ENCODE measurements at regions not wholly inside any gene's neighbourhood (a gene's known extent, or its start where the extent isn't known, plus 50 kb on each side); places are given as distances from the start of the nearest gene placed in this dataset.

DNA sequence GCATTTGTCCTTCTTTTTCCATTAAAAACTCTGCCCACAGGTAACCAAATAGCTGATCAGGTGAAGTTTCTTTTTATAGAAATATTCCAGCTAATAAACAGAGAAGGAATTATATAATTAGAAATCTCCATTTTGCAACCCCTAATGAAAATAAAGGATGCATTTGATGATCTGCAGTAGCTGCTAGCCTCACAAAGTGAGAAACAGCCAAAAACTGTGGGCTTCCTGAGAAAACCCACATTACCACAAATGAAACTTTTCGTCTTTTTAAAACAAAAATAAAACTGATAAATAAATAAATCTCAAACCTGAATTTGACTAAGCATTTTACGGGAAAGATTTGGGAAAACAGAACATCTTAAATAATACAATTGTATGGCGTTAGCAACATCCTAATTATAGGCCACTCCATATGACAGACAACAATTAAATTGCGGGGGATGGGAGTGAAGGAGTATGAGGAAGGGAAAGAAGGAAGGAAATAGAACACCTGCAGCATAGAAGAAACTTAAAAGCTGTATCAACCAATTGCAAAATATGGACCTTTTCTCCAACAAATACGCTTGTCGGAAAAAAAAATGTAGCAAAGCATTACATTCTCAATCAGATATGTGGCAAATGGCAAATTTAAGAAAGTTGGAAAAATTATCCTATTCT lies 283.0 kb upstream of the ITGA1 start:
- no peak for DNase-seq

DNA sequence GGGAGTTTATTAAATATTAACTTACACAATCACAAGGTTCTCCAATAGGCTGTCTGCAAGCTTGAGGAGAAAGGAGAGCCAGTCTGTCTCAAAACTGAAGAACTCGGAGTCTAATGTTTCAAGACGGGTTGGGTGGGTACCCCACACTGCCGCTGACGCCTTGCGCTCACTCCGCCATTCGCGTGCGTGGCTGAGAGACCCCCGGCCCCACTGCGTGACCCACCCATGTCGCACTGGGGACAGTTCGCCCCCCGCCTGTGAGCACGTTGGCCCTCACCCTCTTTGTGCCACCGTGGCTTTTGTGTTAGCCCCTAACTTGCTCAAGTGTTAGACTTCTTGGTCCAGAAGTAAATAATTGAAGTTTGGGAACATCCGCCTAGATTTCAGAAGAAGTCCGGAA lies 270.0 kb upstream of the ITGA1 start:
- DNase-seq, result no peak

DNA sequence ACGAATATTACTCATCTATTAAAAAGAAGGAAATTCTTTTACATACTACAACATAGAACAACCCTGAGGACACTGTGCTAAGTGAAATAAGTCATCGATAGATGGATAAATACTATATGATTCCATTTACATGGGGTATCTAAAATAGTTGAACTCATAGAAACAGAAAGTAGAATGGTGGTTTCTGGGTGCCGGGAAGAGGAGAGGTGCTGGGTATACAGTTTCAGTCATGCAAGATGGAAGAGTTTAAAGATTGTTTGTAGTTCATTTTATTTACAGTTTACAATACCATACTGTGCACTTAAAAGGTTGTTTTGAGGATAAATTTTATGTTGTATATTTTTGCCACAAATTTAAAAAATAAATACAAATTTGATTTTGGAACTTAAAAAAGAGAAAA lies 267.5 kb upstream of the ITGA1 start:
- no peak for DNase-seq

DNA sequence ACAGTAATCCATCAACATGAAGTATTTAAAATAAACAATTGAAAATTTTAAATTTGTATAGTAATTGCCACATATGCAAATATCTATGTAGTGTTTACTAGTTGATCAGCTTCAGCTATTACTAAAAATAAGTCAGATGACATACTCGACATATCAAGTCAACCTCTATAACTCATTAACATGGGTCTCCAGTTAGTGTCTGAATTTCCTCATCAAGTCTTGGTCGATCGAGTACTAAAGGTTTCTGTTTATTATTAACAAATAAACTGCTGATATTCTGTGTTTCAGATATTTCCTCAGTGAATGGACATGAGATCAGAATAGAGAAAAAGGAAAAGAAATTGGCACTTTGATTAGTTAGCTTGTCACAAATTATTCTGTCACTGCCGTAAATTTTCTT lies 266.5 kb upstream of the ITGA1 start:
- no peak for DNase-seq

DNA sequence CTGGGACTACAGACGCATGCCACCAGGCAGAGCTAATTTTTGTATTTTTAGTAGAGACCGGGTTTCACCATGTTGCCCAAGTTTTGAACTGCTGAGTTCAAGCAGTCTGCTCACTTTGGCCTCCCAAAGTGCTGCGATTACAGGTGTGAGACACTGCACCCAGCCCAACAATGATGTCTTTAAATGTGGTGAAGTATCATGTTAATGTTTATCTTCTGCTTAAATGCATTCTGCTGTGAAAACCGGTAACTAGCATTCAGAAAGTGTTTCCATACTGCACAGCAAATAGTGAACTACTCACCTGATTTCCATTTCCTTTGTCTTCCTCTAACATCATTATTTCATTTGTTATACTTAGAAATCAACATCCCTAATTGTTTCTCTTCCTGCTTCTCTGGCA lies 264.0 kb upstream of the ITGA1 start:
- DNase-seq, result no peak

DNA sequence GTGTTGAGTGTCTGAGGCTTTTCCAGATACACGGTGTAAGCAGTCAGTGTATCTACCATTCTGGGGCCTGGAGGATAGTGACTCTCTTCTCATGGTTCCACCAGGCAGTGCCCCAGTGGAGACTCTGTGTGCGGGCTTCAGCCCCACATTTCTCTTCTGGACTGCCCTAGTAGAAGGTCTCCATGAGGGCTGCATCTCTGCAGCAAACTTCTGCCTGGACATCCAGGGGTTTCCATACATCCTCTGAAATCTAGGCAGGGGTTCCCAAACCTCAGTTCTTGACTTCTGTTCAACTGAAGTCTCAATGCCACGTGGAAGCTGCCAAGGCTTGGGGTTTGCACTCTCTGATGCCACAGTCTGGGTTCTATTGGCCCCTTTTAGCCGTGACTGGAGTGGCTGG lies 256.6 kb upstream of the ITGA1 start:
- no peak for DNase-seq

DNA sequence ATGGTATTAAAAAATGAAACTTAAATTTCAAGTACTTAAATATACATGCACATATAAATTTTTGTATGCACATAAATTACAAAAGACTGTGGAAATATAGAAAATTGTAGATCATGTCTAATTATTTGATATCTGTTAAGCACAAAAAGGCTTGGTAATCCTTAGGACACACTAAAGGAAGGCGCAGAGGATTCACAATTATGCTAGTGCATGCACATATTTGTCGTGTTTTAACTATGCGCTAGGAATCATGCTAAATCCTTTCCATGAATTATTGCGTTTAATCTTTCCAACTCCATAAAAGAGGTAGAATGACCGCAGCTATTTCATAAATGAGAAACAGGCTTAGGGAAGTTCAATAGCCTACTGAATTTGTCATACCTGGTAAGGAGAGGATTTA lies 244.1 kb upstream of the ITGA1 start:
- no peak for DNase-seq

DNA sequence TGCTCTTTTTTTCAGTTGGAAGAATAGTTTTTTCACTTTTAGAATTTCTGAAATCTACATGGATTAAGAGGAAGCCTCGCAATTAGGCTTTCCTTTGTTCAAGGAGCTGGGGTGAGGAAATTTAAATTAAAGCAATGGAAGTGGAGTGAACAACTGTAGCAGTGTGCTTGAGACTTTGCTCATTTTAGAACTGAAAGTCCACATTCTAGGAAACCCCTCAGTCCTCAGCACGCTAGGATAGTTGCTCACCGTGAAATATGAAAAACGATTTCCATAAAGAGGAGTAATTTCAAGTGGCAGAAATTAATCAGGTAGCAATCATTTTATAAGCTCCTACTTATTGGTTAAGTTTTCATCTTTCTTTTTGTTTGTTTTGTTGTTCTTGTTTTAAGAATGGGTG lies 243.0 kb upstream of the ITGA1 start:
- DNase-seq, result no peak

DNA sequence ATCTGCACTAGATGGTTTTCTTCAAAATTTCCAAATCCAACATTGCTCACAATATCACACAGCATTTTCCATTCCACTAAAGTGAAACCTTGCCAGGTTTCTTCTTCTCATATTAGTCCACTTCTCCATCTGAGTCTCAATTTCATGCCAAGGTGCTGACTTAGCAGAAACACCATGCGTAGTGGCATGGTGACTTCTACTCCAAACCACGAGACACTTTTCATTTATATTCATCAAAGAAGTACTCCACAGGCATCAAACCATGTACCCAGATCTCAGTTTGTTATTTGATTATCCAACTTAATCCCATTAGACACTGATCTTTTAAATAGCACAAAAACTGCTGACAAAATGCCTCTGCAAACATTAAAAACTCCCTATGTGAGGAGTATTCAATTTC lies 233.4 kb upstream of the ITGA1 start:
- DNase-seq, result no peak

DNA sequence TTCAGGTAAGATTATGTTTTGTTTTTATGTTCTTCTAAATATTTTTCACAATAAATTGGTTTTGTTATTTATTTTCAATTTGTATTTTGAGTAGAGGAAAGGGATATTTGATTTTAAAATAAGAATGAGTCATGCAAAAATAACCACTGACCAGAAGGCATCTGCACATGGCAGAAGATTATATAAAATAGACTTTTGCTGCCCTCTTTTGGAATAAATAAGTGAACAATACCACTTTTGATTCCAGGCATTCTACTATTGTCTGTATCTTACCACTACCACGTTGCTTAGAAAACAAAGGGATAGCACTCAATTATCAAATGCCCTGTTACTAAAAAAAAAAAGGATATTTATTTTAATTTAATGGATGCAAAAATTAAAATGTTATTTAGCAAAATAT lies 227.3 kb upstream of the ITGA1 start:
- DNase-seq, result no peak

DNA sequence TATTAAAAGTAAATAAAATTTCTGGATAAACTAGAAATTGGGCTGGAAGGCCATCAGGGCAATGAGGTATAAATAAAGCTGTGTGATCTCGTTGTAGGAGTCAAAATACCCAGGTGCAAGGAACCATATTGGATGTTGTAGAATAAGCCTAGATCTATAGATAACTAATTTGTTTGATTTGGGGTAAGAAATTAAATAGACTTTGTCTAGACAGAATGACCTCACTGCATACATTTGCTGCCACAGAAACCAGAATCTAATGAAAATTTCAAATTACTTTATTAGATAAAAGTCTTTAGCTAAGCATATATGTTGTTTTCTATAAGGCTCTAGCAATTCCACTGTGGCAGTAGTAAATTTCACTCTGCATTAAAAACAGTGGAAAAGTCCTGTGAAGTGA lies 225.2 kb upstream of the ITGA1 start:
- DNase-seq, result no peak

DNA sequence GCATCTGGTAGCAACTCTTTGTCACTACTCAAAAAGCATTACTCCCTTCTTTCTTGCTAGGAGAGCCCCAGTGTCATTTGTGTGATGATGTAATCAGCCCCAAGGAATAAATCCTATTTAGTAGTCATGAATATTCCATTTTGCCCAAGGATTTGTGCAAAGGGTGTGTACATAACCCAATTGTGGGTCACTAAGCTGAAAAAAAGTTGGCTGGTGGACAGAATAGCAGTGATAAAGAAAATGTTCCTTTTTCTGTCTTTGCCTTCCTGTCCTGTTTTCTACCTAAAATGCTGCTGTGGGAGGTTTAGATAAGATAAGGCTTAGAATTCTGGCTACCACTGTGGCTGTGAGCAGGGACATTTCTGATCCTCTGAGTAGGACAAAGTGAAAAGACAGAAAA lies 223.1 kb upstream of the ITGA1 start:
- DNase-seq, result no peak

DNA sequence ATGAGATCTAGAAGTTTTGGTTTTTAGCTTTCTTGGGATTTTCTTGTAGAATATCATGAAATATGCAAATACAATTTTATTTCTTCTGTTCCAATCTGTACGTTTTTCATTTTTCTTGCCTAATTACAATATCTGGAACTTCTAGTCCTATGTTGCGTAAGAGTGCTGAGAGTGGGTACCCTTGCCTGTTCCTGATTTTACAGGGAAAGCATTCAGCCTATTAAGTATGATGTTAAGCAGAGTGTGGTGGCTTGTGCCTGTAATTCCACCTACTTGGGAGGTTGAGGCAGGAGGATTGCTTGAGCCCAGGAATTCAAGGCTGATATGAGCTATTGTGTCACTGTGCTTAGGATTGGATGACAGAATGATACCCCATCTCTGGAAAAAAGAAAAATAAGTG lies 210.2 kb upstream of the ITGA1 start:
- no peak for DNase-seq

DNA sequence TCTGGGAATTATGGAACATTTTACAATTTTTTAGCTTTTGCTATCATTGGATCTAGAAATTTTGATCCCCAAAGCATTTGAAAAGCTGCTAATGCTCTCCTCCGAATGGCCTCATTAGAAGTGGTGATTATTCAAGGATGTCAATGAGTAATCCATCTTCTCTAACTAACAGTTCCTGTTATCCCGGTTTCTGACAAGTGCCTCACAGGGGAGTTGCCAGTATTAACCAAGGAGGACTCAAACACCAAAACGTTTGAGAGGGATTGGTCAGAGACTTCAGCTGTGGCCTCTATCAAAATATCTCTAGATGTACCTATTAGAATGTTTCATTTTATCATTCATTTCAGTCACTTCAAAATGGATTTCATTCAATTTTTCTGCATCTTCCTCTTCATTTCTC lies 208.3 kb upstream of the ITGA1 start:
- DNase-seq, result no peak

DNA sequence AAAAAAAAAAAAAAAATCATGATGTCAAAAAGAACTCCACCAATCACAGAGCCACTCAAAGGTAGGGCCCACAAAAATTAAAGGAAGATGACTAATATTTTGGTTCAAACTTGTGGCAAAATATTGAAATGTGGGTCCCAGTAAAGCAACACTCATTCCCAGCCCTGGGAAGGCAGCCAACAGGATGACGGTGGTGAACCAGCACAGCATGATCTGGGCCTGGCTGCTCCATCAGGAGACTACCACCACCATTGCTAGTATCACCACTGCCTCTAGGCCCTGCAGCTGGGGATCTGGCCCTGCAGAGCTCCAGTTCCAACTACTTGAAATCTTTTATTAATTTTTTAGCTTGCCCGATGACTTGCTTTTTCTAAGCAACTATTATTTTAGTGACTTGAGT lies 206.8 kb upstream of the ITGA1 start:
- no peak for DNase-seq

DNA sequence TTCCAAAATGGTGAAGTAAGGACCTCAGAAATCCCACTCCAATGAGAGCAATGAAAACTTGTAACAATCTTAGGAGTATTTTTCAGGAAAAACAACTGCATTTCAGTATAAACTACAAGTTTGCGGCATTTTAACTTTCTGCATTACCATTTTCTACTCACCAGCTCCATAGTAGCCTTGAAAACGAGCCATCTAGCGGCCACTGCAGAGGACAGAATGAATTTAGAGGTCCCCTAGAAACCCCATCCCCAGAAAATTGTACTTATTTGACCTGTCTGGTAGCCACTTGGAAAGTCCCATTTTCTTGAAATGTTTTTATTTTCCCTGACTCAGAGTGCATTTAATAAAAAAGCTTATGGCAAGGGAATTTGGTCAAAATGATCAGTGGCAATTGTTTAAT lies 205.4 kb upstream of the ITGA1 start:
- no peak for DNase-seq

DNA sequence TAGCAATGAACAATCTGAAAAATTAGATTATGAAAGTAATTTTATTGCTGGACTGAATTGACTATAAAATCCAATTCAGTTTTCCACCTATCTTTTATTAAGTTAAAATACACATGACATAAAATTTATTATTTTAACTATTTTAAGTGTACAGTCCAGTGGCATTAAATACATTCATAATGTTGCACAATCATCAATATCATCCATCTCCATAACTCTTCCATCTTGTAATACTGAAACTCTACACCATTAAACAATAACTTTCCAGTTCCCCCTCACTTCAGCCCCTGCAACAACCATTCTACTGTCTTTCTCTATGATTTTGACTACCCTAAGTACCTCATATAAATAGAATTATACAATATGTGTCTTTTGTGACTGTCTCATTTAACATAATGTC lies 200.6 kb upstream of the ITGA1 start:
- DNase-seq, result no peak

DNA sequence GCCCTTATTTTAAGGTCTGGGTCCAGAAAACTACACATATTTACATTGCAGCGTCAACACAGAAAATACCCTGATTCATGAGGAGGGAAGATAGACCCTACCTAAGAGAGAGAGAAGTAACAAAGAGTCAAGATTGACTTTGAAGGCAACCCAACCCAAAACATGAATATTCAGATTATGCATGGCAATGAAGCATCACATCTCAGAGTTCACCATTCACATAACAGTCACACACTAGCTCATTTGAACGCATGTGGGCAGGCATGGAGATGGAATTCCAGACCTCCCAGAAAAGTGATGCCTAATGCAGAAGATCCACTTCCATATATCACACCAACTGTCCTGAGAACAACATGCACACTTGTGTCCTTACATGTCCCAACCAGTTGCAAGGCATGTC lies 190.1 kb upstream of the ITGA1 start:
- DNase-seq, result no peak

DNA sequence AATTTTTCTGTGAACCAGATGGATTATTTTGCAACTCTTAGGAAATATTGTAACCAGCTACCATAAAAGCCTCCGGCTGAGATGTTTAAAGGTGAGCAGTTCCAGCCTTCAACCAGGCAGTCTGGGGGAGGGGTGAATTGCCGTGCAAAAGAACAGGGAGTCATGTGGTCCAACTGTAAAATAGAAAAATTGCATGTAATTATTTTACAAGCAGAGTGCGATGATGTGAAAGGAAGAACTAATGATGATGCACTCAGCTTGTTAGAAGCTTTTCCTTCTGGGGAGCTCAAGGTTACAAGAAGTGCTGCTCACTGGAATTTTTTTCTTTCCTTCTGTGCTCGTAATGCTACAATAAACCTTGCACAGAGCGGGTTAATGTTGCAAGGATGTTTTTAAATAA lies 188.7 kb upstream of the ITGA1 start:
- DNase-seq, result no peak

DNA sequence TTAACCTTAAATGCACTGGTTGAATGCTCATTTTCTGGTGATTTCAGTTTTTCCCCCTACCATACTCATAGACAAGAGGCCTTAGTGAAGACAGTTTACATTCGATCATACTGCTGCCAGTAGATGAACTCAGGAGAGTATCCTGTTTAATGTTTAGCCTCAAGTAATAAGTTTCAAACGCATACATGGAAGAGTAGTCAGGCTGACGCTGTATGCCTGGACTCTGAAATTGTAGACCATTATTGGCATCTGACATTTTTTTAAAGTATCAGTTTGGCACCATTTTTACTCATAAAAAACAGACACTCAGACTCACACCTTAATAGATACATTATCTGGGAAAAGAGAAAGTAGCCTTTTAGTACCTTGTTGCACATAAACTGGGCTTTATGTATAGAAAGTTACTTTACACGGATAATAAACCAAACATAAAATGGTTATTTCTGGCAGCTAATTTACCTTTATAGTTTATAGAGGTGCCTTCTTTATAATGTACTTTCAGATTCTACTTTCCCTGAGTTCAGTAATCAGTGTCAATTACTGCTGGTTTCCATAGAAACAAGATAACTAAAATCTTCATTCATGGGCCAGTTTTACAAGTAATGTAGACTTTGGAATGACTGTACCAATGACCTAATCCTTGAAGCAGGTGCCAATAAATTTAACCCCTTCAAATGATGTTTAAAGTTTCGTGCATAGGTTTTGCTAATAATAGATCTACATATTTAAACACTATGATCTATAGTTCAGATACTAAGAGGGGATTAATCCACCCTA lies 183.8 kb upstream of the ITGA1 start:
- no peak for DNase-seq

DNA sequence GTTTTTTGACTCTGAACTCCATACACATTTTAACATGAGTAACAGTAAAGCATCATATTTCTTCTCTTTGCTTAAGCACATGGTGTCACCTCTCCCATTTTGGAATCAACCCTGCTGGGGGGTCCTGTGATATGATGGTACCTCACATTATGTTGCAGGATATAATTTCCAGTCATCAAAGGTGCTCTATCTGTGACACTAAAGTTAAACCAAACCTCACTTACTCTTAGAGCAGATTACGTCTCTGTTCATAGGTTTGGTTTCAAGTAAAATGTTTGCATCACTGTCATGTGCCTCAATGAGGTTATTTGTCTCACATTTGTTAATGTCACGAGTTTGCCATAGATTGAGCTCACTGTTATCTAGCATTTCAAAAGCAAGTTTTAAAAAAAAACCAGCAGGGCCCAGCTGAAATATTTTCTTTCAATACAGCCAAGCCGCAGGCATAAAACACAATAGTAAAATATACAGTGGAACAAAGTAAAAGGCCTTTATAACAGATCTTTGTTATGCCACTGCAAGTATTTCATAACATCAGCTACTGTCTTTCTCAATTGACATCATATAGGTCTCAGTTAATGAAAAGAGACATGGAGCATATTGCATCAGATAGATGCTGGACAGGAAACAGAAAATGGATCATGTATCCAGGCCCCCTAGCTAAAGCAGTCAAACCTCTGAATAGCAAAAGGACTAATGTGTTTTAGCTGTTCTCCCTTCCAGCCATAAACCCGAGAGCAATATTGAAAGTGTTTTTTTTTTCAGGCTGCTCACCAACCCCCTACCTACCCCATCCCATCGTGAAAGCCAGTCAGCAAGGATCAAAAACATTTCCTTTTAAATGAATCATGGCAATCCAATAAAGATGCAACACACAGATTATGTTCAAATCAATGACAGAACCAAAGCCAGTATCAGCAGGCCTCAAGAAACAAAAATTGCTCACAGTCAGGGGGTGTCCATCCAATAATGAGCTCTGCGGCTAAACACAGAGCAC lies 182.1 kb upstream of the ITGA1 start:
- DNase-seq, result no peak

DNA sequence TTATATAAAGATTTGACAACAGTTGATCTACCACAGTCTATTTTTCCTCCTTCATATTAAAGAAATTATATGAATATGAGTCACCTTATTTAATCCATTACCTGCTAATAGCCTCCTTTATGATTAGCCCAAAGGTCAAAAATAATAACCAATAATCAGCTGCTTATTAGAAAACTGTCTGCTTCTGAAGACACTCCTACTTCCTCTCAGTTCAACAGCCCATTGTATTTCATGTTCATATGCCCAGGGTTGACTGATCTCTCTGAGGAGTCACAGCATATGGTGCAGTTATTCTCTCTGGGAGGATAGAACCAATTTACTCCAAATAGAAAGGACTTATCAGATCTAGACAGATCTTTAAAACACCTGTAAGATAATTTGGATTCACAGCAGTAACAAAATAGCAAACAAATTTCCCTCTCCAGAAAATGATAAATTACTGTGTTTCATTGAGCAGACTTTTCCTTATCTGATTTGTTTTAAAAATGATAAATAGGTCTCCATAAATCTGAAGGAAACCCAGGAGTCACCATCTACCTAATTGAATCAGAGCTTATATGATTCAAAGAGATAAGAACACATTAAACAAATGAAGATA lies 180.4 kb upstream of the ITGA1 start:
- DNase-seq, result no peak

DNA sequence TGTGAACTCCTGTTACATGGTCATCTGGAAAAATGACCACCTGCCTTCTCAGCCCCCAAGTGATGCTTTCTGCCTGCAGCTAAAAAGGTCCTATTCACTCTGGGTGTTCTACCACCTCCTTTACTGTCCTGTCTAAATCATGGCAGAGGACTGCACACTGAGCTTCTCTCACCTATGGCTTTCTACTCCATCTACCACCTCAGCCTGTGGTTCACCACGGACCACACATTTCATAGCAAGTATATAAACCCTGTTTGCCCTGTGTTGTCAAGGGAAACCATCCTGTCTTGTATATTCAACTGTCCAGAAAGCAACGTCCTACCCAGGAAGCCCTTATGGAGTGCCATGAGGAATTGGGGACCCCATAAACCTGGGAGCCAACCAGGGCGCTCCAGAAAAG lies 167.4 kb upstream of the ITGA1 start:
- DNase-seq, result no peak
